IMR-90 (cell line): ENCODE measurements at regions not wholly inside any gene's neighbourhood (a gene's known extent, or its start where the extent isn't known, plus 50 kb on each side); places are given as distances from the start of the nearest gene placed in this dataset.

Experiments
- ATAC-seq: fragments of 200-7000 bp; cut with Tn5 transposase; 2 replicates; pipeline ENCODE4 v1.9.1; 2020; ENCODE audit warnings: low read depth, mild to moderate bottlenecking, moderate library complexity
- BruUV-seq: library from RNA; stranded (reverse); fragments of 400-500 nt; replicated peaks from 2 replicates; lab custom pipeline; 2021; lab: Mats Ljungman, UMichigan
- CTCF ChIA-PET: fragments of 300-600 bp; formaldehyde crosslinking; extraction: SDS; loops from one replicate; lab custom pipeline; 2021; ENCODE audit warnings: antibody characterized with exemption; lab: Yijun Ruan, JAX
- POLR2A ChIA-PET: fragments of 300-600 bp; sonication (Branson Sonifier 250); formaldehyde crosslinking; loops from one replicate; lab custom pipeline; 2022; ENCODE audit warnings: antibody characterized with exemption; ENCODE audit not compliant: unreplicated experiment; lab: Charles Lee
- DNase-seq: peaks from one replicate; pipeline ENCODE4 v3.0.0; 2013
- H2AFZ ChIP-seq: replicated peaks from 2 replicates; pipeline ENCODE3; 2013; ENCODE audit warnings: low read length, mild to moderate bottlenecking; ENCODE audit not compliant: poor library complexity
- H2AK5ac ChIP-seq: 2 replicates; pipeline ENCODE4 v1.6.1; 2013; ENCODE audit warnings: low read depth, low read length, inconsistent platforms
- H2AK9ac ChIP-seq: replicated peaks from 2 replicates; pipeline ENCODE3; 2013; ENCODE audit warnings: mild to moderate bottlenecking, low read depth, low read length, moderate library complexity; ENCODE audit not compliant: poor library complexity
- H2BK120ac ChIP-seq: 2 replicates; pipeline ENCODE4 v1.6.1; 2013; ENCODE audit warnings: low read depth, low read length, inconsistent platforms
- H2BK15ac ChIP-seq: 3 replicates; pipeline ENCODE4 v1.6.1; 2013; ENCODE audit warnings: low read depth, low read length, inconsistent platforms
- H2BK20ac ChIP-seq: 2 replicates; pipeline ENCODE4 v1.6.1; 2013; ENCODE audit warnings: low read depth, mild to moderate bottlenecking, inconsistent platforms, low read length, moderate library complexity
- H2BK5ac ChIP-seq: 2 replicates; pipeline ENCODE4 v1.6.1; 2013; ENCODE audit warnings: mild to moderate bottlenecking, low read depth, low read length, inconsistent platforms; ENCODE audit not compliant: poor library complexity, severe bottlenecking
- H3K14ac ChIP-seq: replicated peaks from 2 replicates; pipeline ENCODE4 v1.6.1; 2013; ENCODE audit warnings: low read depth, low read length, inconsistent platforms
- H3K18ac ChIP-seq: 2 replicates; pipeline ENCODE4 v1.6.1; 2013; ENCODE audit warnings: low read depth, low read length, control low read depth
- H3K23ac ChIP-seq: 2 replicates; pipeline ENCODE4 v1.6.1; 2013; ENCODE audit warnings: low read depth, low read length, inconsistent platforms
- H3K27ac ChIP-seq: 2 replicates; pipeline ENCODE4 v1.5.1; 2013; ENCODE audit warnings: mild to moderate bottlenecking, control low read depth, low read length; ENCODE audit not compliant: insufficient read depth
- H3K27me3 ChIP-seq: 2 replicates; pipeline ENCODE4 v1.6.1; 2013; ENCODE audit warnings: low read length; ENCODE audit not compliant: control insufficient read depth, insufficient read depth
- H3K36me3 ChIP-seq: 2 replicates; pipeline ENCODE4 v1.6.1; 2013; ENCODE audit warnings: low read length, mixed read lengths; ENCODE audit not compliant: control insufficient read depth, insufficient read depth
- H3K4ac ChIP-seq: 2 replicates; pipeline ENCODE4 v1.6.1; 2013; ENCODE audit warnings: low read depth, low read length, inconsistent platforms
- H3K4me1 ChIP-seq: 2 replicates; pipeline ENCODE4 v1.6.1; 2013; ENCODE audit warnings: low read length, mixed read lengths; ENCODE audit not compliant: control insufficient read depth, insufficient read depth
- H3K4me2 ChIP-seq: 2 replicates; pipeline ENCODE4 v1.6.1; 2013; ENCODE audit warnings: low read depth, mild to moderate bottlenecking, control low read depth, low read length, moderate library complexity
- H3K4me3 ChIP-seq: 2 replicates; pipeline ENCODE4 v1.5.1; 2013; ENCODE audit warnings: low read depth, mild to moderate bottlenecking, control low read depth, low read length, moderate library complexity; ENCODE audit not compliant: insufficient read depth
- H3K56ac ChIP-seq: 2 replicates; pipeline ENCODE4 v1.6.1; 2013; ENCODE audit warnings: low read length, inconsistent platforms; ENCODE audit not compliant: insufficient read depth; ENCODE audit errors: extremely low read depth
- H3K79me1 ChIP-seq, 2 experiments: 2 replicates each; pipeline ENCODE4 v1.6.1; 2013; ENCODE audit warnings: low read length in 2 of 2, inconsistent platforms in 1 of 2, low read depth in 1 of 2
- H3K9ac ChIP-seq: 2 replicates; pipeline ENCODE4 v1.6.1; 2013; ENCODE audit warnings: low read depth, low read length, control low read depth
- H3K9me1 ChIP-seq: 2 replicates; pipeline ENCODE4 v1.6.1; 2013; ENCODE audit warnings: low read length, inconsistent platforms; ENCODE audit not compliant: insufficient read depth
- H3K9me3 ChIP-seq: 2 replicates; pipeline ENCODE4 v1.6.1; 2013; ENCODE audit warnings: low read length; ENCODE audit not compliant: control insufficient read depth, insufficient read depth
- H4K20me1 ChIP-seq: 2 replicates; pipeline ENCODE4 v1.6.1; 2013; ENCODE audit warnings: low read length, inconsistent platforms; ENCODE audit not compliant: insufficient read depth
- H4K5ac ChIP-seq: 2 replicates; pipeline ENCODE4 v1.6.1; 2013; ENCODE audit warnings: mild to moderate bottlenecking, low read depth, low read length, control low read depth
- H4K8ac ChIP-seq, 2 experiments: 2 replicates each; pipeline ENCODE4 v1.6.1; 2013; ENCODE audit warnings: low read depth in 2 of 2, low read length in 2 of 2, control low read depth in 1 of 2, inconsistent platforms in 1 of 2
- H4K91ac ChIP-seq: 2 replicates; pipeline ENCODE4 v1.6.1; 2013; ENCODE audit warnings: low read depth, low read length, inconsistent platforms; ENCODE audit not compliant: insufficient read depth
- POLR2A ChIP-seq: IDR thresholded peaks from 2 replicates; pipeline ENCODE4 v1.6.1; 2012; ENCODE audit warnings: mild to moderate bottlenecking, low read depth, low read length
- WGBS, 2 experiments: methylation state at CpG; one replicate each; pipeline versions ENCODE4 v1.1.5 to v1.1.7; 2013; ENCODE audit warnings: missing lambda C conversion rate in 2 of 2; ENCODE audit not compliant: insufficient read length in 1 of 2; ENCODE audit errors: extremely low coverage in 2 of 2; 5-methylcytosine and 5-hydroxymethylcytosine counted together
- dilution Hi-C: fragments of 300-500 bp; cut with HindIII; formaldehyde crosslinking; loops from one replicate; pipeline ENCODE4 v1.14.3; 2018; ENCODE audit warnings: low sequenced_read_pairs; ENCODE audit not compliant: unreplicated experiment
- in situ Hi-C: fragments of 300-500 bp; cut with MboI; formaldehyde crosslinking; loops from 3 replicates; pipeline ENCODE4 v1.14.3; 2019; ENCODE audit warnings: low sequenced_read_pairs, inconsistent platforms, mixed read lengths
- intact Hi-C: fragments of 100-400 bp; cut with micrococcal nuclease; formaldehyde crosslinking; loops from 2 replicates; pipeline ENCODE4 v1.10.0; 2022
- TF ChIP-seq, protein P1 (sequence below): conservative IDR thresholded peaks from 2 replicates; pipeline ENCODE4 v1.5.1; 2012; ENCODE audit warnings: mild to moderate bottlenecking, low read depth, low read length, improper control_type of control experiment

DNA sequence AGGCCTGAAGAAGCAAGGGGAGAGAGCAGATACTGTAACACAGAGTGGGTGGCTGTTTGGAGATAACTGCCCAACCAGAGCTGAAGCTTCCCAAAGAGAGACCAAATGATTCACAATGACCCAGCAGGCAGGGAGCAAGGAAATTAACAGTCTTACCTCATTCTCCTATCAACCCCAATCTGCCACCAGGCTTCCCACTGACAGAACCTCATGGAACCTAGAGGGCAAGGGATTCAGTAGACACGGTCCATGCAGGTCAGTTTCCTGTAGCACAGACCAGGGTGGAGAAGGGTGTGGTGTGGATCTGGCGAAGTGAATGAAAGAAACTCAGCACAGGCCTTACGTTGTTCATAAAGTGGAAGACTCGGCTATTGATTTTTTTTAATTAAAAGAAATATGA is 60.7 kb upstream of the ALB start:
- H4K8ac ChIP-seq: no peak overlapping the region
- no peaks in the 10 kb centered on the region for H3K9me1 ChIP-seq
- CTCF ChIA-PET: no interaction called here
- no peaks in the 10 kb centered on the region; the same call in none of the 2 replicates for H3K27me3 ChIP-seq
- intact Hi-C loops: loop anchor here (5.0 to 10.0 kb wide), 2 partner anchors 109 to 231 kb away; no protein-coding TSS in a partner anchor
- H3K18ac ChIP-seq: no peak overlapping the region
- ATAC-seq (no peak), DNase-seq (no peak)
- no peaks in the 10 kb centered on the region for H3K36me3 ChIP-seq
- POLR2A ChIA-PET: no interaction called here
- no TSS peak for BruUV-seq
- no peak overlapping the region for H2BK5ac ChIP-seq
- H4K91ac ChIP-seq: no peak overlapping the region
- H2AK5ac ChIP-seq: no peak overlapping the region
- WGBS, 2 experiments: no CpG with 5 or more reads among the region's 4 CpGs
- no peaks in the 10 kb centered on the region for H3K79me1 ChIP-seq
- H3K27ac ChIP-seq: no peak overlapping the region
- H2AK9ac ChIP-seq: no peak overlapping the region
- no peak overlapping the region for H2BK120ac ChIP-seq
- H3K23ac ChIP-seq: no peak overlapping the region
- no peaks in the 10 kb centered on the region for H3K9me3 ChIP-seq
- dilution Hi-C loops: no loop called here
- TF ChIP-seq POLR2A: no peak
- TF ChIP-seq, protein P1, sequence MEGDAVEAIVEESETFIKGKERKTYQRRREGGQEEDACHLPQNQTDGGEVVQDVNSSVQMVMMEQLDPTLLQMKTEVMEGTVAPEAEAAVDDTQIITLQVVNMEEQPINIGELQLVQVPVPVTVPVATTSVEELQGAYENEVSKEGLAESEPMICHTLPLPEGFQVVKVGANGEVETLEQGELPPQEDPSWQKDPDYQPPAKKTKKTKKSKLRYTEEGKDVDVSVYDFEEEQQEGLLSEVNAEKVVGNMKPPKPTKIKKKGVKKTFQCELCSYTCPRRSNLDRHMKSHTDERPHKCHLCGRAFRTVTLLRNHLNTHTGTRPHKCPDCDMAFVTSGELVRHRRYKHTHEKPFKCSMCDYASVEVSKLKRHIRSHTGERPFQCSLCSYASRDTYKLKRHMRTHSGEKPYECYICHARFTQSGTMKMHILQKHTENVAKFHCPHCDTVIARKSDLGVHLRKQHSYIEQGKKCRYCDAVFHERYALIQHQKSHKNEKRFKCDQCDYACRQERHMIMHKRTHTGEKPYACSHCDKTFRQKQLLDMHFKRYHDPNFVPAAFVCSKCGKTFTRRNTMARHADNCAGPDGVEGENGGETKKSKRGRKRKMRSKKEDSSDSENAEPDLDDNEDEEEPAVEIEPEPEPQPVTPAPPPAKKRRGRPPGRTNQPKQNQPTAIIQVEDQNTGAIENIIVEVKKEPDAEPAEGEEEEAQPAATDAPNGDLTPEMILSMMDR: no peak
- H4K5ac ChIP-seq: no peak overlapping the region
- H2AFZ ChIP-seq: no peak overlapping the region
- H3K4me2 ChIP-seq: no peak overlapping the region
- H2BK20ac ChIP-seq: no peak overlapping the region
- no peak overlapping the region for H3K9ac ChIP-seq
- no peaks in the 10 kb centered on the region for H3K4me1 ChIP-seq
- H2BK15ac ChIP-seq: no peak overlapping the region
- H3K14ac ChIP-seq: no peak overlapping the region
- H4K20me1 ChIP-seq: no peaks in the 10 kb centered on the region
- H3K56ac ChIP-seq: no peak overlapping the region
- in situ Hi-C loops: no loop called here
- H3K4ac ChIP-seq: no peak overlapping the region
- no peak overlapping the region for H3K4me3 ChIP-seq
